GM21390 (cell line): ENCODE measurements at regions not wholly inside any gene's neighbourhood (a gene's known extent, or its start where the extent isn't known, plus 50 kb on each side); places are given as distances from the start of the nearest gene placed in this dataset.
"Not testable (repeated sequence)": the region's sequence is repeated elsewhere in the genome, so short reads cannot be mapped to it uniquely, and the experiment has no call there.

Experiments used
- ATAC-seq: cut with Tn5 transposase; IDR thresholded peaks from one replicate; pipeline ENCODE4 v1.9.1; 2021; ENCODE audit not compliant: unreplicated experiment

DNA sequence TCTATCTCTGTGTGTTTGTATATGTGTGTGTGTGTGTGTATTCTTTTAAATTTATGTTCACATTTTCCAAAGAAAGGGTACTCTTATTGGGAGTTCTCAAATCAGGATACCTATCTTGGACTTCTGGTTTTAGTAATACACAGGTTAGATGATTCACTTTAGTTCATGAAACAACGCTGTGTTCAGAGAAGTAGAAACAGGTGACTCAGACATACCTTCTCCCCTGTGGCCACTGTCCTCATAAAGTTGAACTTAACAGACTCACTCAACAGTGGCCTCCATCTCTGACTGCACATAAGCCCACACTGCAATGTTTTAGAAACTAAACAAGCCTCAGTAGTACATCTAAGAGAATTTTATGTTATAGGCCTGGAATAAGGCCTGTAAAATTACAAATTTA is 566.6 kb upstream of the VRK2 start:
- ATAC-seq = no peak

DNA sequence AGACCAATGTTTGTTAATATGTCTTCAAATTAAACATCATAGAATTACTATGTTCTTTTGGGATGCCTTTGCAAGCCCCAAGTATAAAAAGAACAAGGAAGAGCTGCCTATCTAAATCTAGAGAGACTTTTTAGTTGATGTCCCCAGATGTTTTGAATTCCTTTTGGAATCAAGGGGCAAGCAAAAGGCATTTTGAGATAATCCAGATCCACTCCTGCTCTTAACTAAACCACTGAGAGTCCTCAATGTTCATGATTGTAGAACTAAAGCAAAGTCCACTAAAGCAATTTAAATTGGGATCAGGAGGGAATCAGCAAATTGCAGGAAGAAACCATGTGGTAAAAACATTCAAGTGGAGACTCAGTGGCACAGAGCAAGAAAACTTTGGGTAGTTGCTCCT is 558.5 kb upstream of the VRK2 start:
- no peak for ATAC-seq

DNA sequence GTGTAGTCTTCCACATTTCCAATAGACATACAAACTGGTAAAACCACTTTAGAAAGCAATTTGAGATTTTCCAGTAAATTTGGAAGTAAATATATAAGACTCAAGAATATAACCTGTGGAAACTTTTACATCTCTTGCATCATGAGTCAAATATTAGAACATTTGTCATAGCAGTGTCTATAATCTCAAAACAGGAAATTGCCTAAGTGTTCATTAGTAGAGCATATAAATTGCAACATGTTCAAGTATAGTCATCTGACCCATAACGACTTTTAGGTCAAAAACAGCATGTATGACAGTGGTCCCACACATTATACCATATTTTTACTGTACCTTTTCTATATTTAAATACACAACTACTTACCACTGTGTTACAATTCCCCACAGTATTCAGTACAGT is 555.9 kb upstream of the VRK2 start:
- ATAC-seq = no peak

DNA sequence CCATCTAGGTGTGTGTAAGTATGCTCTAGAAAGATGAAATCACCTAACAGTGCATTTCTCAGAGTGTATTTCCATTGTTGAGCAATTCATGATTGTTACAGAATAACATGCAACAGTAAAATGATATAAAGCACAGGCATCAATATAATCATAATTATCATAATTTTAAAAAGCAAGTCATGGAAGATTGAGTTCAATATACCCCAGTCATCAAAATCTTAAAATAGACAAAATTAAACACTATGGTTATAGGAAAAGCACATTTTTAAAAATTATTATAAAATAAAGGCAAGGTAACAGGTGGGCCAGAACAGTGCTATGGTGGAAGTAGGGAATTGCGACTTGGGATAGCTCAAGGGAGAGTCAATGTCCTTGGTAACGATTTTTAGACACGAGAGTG is 555.4 kb upstream of the VRK2 start:
- ATAC-seq = no peak

DNA sequence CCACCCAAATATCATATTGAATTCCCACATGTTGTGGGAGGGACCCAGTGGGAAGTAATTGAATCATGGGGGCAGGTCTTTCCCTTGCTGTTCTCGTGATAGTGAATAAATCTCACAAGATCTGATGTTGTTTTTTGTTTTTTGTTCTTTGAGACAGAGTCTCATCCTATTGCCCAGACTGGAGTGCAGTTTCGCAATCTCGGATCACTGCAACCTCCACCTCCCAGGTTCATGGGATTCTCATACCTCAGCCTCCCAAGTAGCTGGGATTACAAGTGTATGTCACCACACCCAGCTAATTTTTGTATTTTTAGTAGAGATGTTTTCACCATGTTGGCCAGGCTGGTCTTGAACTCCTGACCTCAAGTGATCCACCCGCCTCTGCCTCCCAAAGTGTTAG is 552.6 kb upstream of the VRK2 start:
- not testable (repeated sequence) for ATAC-seq

DNA sequence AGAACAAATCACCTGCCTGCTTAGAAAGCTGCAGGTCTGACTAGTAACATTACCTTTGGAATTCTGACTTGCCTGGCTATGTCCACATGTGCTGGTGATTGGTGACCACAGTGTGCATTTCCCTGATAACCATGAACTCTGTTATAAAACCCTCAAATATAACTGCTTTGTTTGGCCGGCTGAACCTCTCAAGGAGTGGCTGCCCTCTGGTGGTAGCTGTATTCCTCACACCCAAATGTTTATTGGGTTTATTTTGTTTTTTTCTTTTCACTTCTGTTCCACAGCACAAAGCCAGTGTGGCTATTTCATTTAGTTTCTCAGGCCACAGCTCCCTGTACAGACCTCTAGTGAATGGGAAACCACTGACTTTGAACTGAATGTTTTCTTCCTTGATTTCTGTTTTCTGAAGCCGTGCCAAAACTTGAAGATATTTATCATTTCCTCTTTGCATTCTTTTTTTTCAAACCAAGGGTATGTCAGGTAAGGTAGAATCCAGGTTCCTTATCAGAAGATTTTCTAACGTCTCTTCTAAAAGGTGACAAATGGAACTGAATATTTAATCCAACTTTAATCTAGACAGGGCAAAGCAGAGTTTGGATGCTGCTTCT is 549.0 kb upstream of the VRK2 start:
- ATAC-seq = peak; percentile 86

DNA sequence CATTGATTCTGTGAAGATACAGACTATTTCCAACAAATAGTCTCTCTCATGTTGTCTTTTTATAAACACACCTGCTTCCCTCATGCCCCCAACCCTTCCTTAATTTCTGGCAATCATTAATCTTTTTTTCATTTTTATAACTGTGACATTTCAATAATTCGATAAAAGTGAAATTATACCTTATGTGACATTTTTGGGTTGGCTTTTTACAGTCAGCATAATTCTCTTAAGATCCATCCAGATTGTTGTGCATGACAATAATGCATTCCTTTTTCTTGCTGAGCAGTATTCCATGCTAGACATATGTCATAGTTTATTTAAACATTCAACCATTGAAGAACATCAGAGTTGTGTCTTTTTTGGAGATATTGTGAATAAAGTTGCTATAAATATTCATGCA is 541.8 kb upstream of the VRK2 start:
- ATAC-seq = no peak

DNA sequence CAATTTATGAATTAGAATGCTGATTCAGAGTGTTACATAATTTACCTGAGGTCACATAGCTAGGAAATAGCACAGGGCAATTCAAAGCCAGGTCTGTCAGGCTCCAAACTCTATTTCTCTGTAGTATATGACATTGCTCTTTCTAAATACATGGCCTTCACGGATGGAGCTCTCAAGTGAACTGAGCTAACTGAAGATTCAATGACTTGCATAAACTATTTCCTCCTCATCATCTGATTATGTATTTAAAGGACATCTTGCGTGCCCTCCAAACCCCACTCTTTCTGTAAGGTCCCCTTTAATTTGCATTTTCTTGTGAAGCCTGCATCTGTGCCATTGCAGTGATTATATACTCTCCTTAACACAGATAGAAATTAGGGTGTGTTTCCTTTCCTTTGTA is 537.4 kb upstream of the VRK2 start:
- no peak for ATAC-seq

DNA sequence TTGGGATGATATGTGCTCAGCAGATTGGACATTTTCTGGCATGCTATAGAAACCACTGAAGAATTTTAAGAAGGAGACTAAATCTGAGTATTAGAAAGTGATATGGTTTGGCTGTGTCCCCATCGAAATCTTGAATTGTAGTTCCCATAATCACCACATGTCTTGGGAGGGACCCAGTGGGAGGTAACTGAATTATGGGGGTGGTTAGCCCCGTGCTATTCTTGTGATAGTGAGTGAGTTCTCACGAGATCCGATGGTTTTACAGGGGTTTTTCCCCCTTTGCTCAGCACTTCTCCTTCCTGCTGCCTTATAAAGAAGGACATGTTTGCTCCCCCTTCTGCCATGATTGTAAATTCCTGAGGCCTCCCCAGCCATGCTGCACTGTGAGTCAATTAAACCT is 535.9 kb upstream of the VRK2 start:
- no peak for ATAC-seq

DNA sequence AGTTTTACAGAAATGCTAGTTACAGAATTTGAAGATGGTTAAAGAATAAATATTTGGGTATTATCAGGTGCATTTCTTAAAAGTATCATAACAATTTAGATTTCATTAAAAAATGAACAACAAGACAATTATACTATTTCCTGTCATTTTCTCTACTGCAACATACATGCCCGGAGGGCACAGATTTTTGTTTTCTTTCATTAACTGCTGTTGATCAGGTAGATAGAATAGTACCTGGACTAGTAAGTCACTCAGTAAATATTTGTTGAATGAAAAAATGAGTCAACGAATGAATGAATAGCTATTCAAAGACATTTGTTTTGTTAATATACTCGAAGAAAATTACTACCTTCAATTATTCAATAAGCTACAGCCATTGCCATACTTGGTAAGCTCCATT is 531.2 kb upstream of the VRK2 start:
- ATAC-seq = no peak

DNA sequence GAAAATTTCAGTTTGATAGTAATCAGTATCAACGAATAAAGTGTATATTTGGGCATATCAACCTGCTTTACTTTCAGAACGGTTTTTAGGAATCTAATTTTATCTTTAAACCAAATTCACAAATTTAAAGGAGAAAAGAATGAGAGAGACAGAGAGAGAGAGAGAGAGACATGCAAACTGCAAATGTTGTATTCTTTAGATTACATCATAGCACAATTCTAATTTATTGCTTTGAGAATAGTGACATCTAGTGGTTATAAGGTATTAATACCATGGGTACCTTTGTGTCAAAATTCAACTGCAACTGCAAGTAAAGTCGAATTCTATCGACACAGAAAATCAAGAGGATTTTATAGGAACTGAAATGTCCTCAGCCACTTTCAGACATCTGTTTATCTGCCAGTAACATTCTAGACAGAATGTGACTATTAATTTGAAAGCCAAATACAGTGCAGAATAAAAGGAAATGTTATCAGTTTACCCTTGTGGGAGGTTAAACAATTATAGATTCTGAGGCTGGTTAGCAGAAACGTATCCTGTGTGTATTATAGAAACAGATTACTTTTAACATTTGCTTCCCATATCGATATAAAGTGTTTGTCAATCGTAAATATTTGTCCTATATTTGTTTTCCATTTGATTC is 529.8 kb upstream of the VRK2 start:
- ATAC-seq = peak; percentile 89

DNA sequence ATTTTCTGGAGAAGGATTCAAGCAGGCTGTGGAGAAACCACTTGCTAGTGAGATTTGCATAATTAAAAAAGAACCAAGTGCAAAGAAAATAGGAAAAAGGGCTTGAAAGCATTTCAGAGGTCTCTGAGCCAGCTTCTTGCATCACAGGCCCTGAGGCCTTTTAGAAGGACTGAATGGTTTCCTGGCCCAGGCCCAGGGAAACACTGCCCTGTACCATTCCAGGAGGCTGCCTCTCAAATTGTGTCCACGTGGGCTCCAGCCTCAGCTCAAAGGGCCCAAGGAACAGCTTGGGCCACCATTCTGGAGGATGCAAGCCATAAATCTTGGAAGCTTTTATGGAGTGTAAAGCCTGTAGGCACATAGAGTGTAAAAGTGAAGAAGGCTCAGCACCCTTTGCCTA is 523.3 kb upstream of the VRK2 start:
- no peak for ATAC-seq

DNA sequence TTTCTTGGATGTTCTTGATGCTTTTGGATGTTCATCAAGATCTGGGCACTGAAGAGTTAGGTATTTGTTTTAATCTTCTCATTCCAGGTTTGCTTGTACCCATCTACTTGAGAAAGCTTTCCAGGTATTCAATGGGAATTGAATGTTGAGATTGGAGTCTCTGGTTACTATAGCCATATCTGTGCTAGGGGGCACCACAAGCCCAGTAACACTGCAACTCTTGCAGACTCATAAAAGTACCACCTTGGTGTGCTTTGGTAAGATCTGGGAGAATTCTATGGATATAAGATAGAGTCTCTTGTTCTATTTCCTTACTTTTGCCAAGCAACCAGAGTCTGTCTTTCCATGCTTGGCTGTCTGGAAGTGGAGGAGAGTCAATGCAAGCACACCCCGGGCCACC is 518.9 kb upstream of the VRK2 start:
- ATAC-seq = no peak

DNA sequence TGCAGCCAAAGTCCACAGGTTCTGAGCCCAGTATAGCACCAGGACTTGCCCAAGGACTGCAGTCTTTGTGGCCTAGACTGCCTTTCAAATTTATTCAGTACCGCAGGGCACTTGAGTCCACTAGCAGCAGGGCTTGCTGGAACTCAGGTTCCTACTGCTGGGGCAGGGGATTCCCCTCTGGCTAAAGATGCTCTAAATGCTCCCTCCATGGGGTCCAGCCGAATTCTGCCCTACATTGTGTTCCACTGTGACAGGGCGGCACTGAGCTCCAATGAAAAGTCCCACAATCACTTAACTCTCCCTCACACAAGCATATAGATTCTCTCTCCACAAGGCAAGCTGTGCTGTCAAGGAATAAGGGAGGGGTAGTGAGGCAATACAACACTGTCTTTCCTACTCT is 518.1 kb upstream of the VRK2 start:
- ATAC-seq = no peak

DNA sequence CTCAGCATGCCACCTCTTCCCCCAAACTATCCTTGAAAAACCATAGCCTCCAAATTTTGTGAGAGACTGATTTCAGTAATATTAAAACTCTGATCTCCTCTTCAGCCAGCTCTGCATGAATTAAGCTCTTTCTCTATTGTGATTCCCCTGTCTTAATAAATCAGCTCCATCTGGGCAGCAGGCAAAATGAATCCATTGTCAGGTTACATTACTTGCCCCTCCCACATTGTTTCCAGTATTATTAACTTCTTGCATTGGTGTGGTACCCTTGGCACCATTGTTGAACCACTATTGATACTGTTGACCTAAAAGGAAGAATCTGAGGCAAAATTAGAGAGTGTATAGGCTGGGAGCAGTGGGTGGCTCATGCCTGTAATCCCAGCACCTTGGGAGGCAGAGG is 512.2 kb upstream of the VRK2 start:
- no peak for ATAC-seq

DNA sequence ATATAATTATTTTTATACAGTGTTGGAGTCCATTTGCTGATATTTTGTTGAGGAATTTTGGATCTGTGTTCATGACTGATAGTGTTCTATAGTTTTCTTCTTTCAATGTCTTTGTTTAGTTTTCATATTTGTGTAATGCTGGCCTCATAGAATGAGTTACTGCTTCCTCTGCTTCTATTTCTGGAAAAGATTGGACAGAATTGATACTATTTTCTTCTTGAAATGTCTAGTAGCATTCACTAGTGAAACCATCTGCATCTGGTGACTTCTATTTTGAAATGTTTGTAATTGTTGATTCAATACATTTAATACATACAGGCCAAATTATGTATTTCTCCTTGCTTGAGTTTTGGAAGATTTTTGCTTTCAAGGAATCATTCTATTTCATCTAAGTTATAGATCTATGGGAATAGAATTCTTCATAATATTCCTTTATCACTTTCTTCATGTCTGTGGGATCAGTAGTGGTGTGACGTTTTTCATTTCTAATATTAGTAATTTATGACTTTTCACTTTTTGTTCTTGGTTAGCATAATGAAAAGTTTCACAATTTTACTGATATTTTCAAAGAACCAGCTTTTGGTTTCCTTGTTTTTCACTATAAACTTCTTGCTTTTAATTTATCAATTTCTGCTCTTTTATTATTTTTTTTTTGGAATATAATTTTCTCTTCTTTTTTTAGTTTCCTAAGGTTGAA is 509.9 kb upstream of the VRK2 start:
- peak; percentile 73 for ATAC-seq

DNA sequence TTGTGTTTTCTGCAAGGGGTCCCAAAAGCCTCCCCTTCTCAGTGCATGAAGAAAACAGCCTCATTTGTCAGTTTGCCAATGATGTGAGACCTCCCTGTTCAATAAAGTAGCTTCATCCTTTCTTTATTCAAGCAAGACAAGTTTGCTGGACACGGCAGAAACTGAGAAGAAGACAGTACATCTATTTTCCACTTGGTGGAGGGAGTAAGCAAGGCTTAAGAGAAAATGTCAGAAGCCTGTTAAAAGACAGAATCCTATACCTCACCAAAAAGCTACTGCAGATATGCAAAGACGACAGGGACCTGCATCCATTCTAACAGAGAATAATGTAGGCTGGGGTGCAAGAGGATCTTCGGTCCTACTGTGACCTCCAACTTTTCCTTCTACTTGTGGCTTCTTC is 506.8 kb upstream of the VRK2 start:
- ATAC-seq = no peak

DNA sequence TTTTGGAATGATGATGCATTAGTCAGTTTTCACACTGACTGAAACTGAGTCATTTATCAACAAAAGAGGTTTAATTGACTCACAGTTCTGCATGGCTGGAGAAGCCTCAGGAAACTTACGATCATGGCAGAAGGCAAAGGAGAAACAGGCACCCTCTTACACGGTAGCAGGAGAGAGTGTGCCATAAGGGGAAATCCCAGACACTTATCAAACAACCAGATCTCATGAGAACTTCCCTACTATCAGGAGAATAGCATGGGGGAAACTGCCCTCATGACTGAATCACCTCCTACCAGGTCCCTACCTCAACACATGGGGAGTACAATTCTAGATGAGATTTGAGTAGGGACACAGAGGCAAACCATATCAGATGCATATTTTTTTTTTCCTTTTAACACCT is 504.5 kb upstream of the VRK2 start:
- ATAC-seq = no peak

DNA sequence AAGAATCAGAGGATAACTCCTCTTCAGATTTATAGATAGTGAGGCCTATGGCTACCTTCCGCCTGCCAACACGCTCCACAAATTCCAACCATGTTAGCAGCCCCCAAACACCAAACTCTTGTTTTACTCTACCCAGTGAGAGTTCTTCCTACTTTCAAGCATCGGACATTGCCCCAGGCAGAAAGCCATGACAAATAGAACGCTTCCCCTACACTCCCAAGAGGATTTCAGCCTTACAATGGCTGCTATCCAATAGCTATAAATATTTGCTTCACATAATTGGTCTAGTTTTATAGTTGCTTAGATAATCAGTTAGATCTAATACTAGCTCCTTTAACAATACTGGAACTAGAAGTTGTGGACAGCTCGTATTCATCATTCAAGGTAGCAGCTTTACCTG is 503.4 kb upstream of the VRK2 start:
- no peak for ATAC-seq

DNA sequence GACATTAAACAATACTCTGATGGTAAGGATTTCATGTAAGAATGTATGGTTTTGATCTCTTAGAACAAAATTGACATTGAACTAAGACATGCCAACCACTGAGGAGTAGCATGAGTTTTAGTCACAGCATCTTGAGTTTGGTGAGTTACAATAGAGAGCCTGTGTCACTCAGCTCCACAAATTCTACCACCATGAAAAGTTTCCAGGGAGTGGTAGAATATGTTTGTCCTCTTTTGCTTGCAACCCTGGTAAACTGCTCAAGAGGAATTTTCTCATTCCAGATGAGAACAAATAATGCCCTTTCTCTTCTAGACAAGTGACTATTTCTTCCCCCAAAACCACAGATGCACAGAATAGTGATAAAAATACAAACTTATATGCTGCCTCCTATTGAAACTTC is 502.0 kb upstream of the VRK2 start:
- ATAC-seq = no peak

DNA sequence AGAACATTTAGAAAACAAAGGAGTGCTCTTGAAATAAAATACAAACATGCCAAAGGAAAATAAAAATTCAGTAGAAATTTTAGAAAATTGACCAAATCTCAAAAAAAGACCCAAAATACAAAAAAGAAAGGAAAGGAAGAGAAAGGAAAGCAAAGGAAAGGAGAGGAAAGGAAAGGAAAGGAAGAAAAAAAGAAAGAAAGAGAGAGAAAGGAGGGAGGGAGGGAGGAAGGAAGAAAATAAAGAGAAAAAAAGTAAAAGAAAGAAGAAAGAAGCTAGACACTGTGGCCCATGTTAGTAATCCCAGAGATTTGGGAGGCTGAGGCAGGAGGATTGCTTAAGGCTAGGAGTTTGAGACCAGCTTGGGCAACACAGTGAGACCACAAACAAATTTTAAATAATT is 500.1 kb upstream of the VRK2 start:
- ATAC-seq = no peak

DNA sequence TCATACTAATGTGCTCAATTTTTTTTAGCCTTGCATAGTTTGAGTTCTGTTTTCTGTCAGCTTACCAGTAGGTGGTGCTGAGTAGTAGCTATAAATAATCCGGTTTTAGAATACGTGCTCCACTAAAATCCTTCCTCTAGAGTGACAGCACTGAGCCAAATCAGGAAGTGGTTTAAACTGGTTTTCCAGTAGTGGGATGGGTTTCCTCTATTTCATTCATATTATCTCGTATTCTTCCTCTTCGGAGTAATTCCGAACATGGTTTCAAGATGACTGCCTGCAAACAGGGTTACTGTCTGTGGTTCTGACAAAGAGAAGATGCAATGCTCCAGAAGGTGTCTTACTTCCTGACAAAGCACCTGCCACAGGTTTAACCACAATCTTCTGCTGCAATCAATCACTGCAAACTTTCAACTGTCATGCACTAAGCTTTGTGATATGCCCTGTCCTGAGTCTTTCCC is 496.9 kb upstream of the VRK2 start:
- peak; percentile 72 for ATAC-seq

DNA sequence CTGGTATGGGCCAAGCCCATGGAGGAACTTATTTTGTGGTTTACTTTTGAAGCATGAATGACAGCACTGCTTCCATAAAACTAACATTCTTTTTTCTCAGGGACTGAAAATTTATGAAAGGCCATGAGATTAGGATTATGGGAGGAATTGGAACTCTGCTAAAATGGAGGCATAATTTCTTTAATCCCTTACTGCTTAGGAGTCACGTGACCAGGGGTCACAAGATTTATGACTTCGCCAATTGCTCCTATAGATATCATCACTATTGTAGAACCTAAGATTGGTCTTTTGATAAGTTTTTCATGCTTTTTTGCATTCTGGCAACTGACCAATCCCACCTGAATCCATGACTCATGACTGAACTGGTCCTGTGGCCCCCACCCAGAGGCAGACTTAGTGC is 495.7 kb upstream of the VRK2 start:
- ATAC-seq = no peak
